C4-2B (cell line): ENCODE measurements at regions not wholly inside any gene's neighbourhood (a gene's known extent, or its start where the extent isn't known, plus 50 kb on each side); places are given as distances from the start of the nearest gene placed in this dataset.
"Not testable (repeated sequence)": the region's sequence is repeated elsewhere in the genome, so short reads cannot be mapped to it uniquely, and the experiment has no call there.

Experiments
- H3K27ac ChIP-seq: fragments of 450-650 bp; 2 replicates; pipeline ENCODE4 v1.5.1; 2017
- CTCF ChIP-seq: fragments of 450-650 bp; conservative IDR thresholded peaks from 2 replicates; pipeline ENCODE4 v1.5.1; 2017; ENCODE audit warnings: mild to moderate bottlenecking
- ZFX ChIP-seq: fragments of 450-650 bp; IDR thresholded peaks from 2 replicates; pipeline ENCODE4 v1.6.1; 2017

- TF ChIP-seq CTCF, result no peak
- no peak overlapping the region for H3K27ac ChIP-seq
These were observed 127.7 kb downstream of the MYCN start for GRCh38 chr2:16067866-16068551.

GRCh38 chr2:16067444-16067843 lies 127.1 kb downstream of the MYCN start:
- TF ChIP-seq ZFX (no peak), CTCF (no peak)

GRCh38 chr2:16067037-16067406 lies 126.7 kb downstream of the MYCN start:
- no peak for TF ChIP-seq ZFX
- TF ChIP-seq CTCF, result no peak

More at GRCh38 chr2:16067444-16067843, 127.1 kb downstream of the MYCN start:
- H3K27ac ChIP-seq, result no peak overlapping the region

GRCh38 chr2:16066261-16067036 lies 126.1 kb downstream of the MYCN start:
- no peak overlapping the region for H3K27ac ChIP-seq
- no peak for TF ChIP-seq ZFX
- no peak for TF ChIP-seq CTCF

More at GRCh38 chr2:16067037-16067406, 126.7 kb downstream of the MYCN start:
- no peak overlapping the region for H3K27ac ChIP-seq

GRCh38 chr2:16065272-16066069 lies 125.1 kb downstream of the MYCN start:
- not testable (repeated sequence) for H3K27ac ChIP-seq

GRCh38 chr2:16064745-16065144 lies 124.4 kb downstream of the MYCN start:
- no peak overlapping the region for H3K27ac ChIP-seq
- TF ChIP-seq ZFX, result no peak
- TF ChIP-seq CTCF, result no peak

GRCh38 chr2:16063955-16064633 lies 123.7 kb downstream of the MYCN start:
- no peak overlapping the region for H3K27ac ChIP-seq
- TF ChIP-seq ZFX, result no peak
- TF ChIP-seq CTCF, result no peak
